Loucy (cell line): ENCODE measurements at regions not wholly inside any gene's neighbourhood (a gene's known extent, or its start where the extent isn't known, plus 50 kb on each side); places are given as distances from the start of the nearest gene placed in this dataset.

Experiments used
- H2AFZ ChIP-seq: fragments of 200-600 bp; sonication (generic); 2 replicates; pipeline ENCODE4 v1.6.0; 2016; ENCODE audit warnings: antibody characterized with exemption, mild to moderate bottlenecking, low read length, moderate library complexity
- H3F3A ChIP-seq: fragments of 200-600 bp; 2 replicates; pipeline ENCODE4 v1.6.0; 2016; ENCODE audit warnings: antibody characterized with exemption, low read depth, mild to moderate bottlenecking
- H3K27me3 ChIP-seq: fragments of 200-600 bp; sonication (generic); 2 replicates; pipeline ENCODE4 v1.6.1; 2014; ENCODE audit warnings: low read length, mild to moderate bottlenecking; ENCODE audit not compliant: insufficient read depth, poor library complexity, severe bottlenecking
- H3K36me3 ChIP-seq: fragments of 200-600 bp; sonication (generic); 2 replicates; pipeline ENCODE4 v1.6.1; 2016; ENCODE audit warnings: low read length; ENCODE audit not compliant: insufficient read depth
- H3K4me1 ChIP-seq: fragments of 200-600 bp; sonication (generic); 2 replicates; pipeline ENCODE4 v1.5.1; 2014; ENCODE audit warnings: low read length, mild to moderate bottlenecking; ENCODE audit not compliant: insufficient read depth, poor library complexity, severe bottlenecking
- H3K4me2 ChIP-seq: fragments of 200-600 bp; sonication (generic); 2 replicates; pipeline ENCODE4 v1.6.0; 2014; ENCODE audit warnings: antibody characterized with exemption, low read length, low read depth, mild to moderate bottlenecking; ENCODE audit not compliant: poor library complexity, severe bottlenecking
- H3K4me3 ChIP-seq: fragments of 200-600 bp; sonication (generic); 2 replicates; pipeline ENCODE4 v1.5.1; 2014; ENCODE audit warnings: low read length, mild to moderate bottlenecking, mixed read lengths; ENCODE audit not compliant: poor library complexity, severe bottlenecking
- H3K79me2 ChIP-seq: fragments of 200-600 bp; sonication (generic); 2 replicates; pipeline ENCODE4 v1.6.1; 2014; ENCODE audit warnings: low read length; ENCODE audit not compliant: insufficient read depth
- H3K9ac ChIP-seq: fragments of 200-600 bp; sonication (generic); 2 replicates; pipeline ENCODE4 v1.6.0; 2014; ENCODE audit warnings: mild to moderate bottlenecking, low read depth, low read length, moderate library complexity; ENCODE audit not compliant: poor library complexity, severe bottlenecking
- H3K9me2 ChIP-seq: fragments of 200-600 bp; sonication (generic); replicated peaks from 2 replicates; pipeline ENCODE4 v1.6.1; 2016; ENCODE audit warnings: low read depth, low read length, mixed read lengths
- H3K9me3 ChIP-seq: fragments of 200-600 bp; sonication (generic); 2 replicates; pipeline ENCODE4 v1.6.1; 2014; ENCODE audit warnings: mild to moderate bottlenecking, antibody characterized with exemption, low read length, low read depth; ENCODE audit not compliant: insufficient read depth
- H4K20me1 ChIP-seq: fragments of 200-600 bp; sonication (generic); 2 replicates; pipeline ENCODE4 v1.6.0; 2014; ENCODE audit warnings: antibody characterized with exemption, low read length, mild to moderate bottlenecking; ENCODE audit not compliant: insufficient read depth, poor library complexity, severe bottlenecking
- CTCF ChIP-seq: fragments of 200-600 bp; sonication (generic); conservative IDR thresholded peaks from 2 replicates; pipeline ENCODE4 v1.5.1; 2014; ENCODE audit warnings: mild to moderate bottlenecking, antibody characterized with exemption, low read length
- EZH2phosphoT487 ChIP-seq: fragments of 200-600 bp; IDR thresholded peaks from 2 replicates; pipeline ENCODE4 v1.6.1; 2018; ENCODE audit warnings: antibody characterized with exemption, mild to moderate bottlenecking, moderate library complexity, borderline replicate concordance

- H4K20me1 ChIP-seq, result no peaks in the 10 kb centered on the region
- no peaks in the 10 kb centered on the region for H3K9me3 ChIP-seq
- H2AFZ ChIP-seq, result no peak overlapping the region
- H3K9ac ChIP-seq, result no peak overlapping the region
- TF ChIP-seq CTCF (no peak), EZH2phosphoT487 (no peak)
- H3K27me3 ChIP-seq, result no peaks in the 10 kb centered on the region
- H3K36me3 ChIP-seq, result no peaks in the 10 kb centered on the region
- H3K4me2 ChIP-seq, result no peak overlapping the region
- no peak overlapping the region for H3K4me3 ChIP-seq
- H3F3A ChIP-seq, result no peaks in the 10 kb centered on the region
- no peaks in the 10 kb centered on the region for H3K9me2 ChIP-seq
- H3K79me2 ChIP-seq, result no peaks in the 10 kb centered on the region
- no peaks in the 10 kb centered on the region for H3K4me1 ChIP-seq
These were observed 147.5 kb upstream of the SMIM31 start for GRCh38 chr4:164606478-164606877.

- H3K9ac ChIP-seq, result no peak overlapping the region
- H3K79me2 ChIP-seq, result no peaks in the 10 kb centered on the region
- H3K4me2 ChIP-seq, result no peak overlapping the region
- H3K9me2 ChIP-seq, result no peaks in the 10 kb centered on the region
- no peaks in the 10 kb centered on the region for H3K9me3 ChIP-seq
- H3K27me3 ChIP-seq, result no peaks in the 10 kb centered on the region
- H3F3A ChIP-seq, result no peaks in the 10 kb centered on the region
- no peaks in the 10 kb centered on the region for H3K4me1 ChIP-seq
- no peaks in the 10 kb centered on the region for H3K36me3 ChIP-seq
- H2AFZ ChIP-seq, result no peak overlapping the region
- H3K4me3 ChIP-seq, result no peak overlapping the region
- H4K20me1 ChIP-seq, result no peaks in the 10 kb centered on the region
- TF ChIP-seq CTCF, result no peak
- no peak for TF ChIP-seq EZH2phosphoT487
These were observed 140.7 kb upstream of the SMIM31 start for GRCh38 chr4:164613256-164613655.

GRCh38 chr4:164613792-164614191 lies 140.1 kb upstream of the SMIM31 start:
- no peaks in the 10 kb centered on the region for H3K79me2 ChIP-seq
- no peak overlapping the region for H3K9ac ChIP-seq
- no peaks in the 10 kb centered on the region for H3K36me3 ChIP-seq
- H4K20me1 ChIP-seq, result no peaks in the 10 kb centered on the region
- H2AFZ ChIP-seq, result no peak overlapping the region
- no peak overlapping the region for H3K4me2 ChIP-seq
- no peak overlapping the region for H3K4me3 ChIP-seq
- no peaks in the 10 kb centered on the region for H3K27me3 ChIP-seq
- no peaks in the 10 kb centered on the region for H3K9me3 ChIP-seq
- no peaks in the 10 kb centered on the region for H3K4me1 ChIP-seq
- no peaks in the 10 kb centered on the region for H3K9me2 ChIP-seq
- no peaks in the 10 kb centered on the region for H3F3A ChIP-seq
- TF ChIP-seq EZH2phosphoT487 (no peak), CTCF (no peak)
